BLaER1 treated with 17β-estradiol and CSF1 and Interleukin-3, amounts not matched to agents 10 nM and 100 nM (cell line): ENCODE measurements at regions not wholly inside any gene's neighbourhood (a gene's known extent, or its start where the extent isn't known, plus 50 kb on each side); places are given as distances from the start of the nearest gene placed in this dataset.

Source experiments
- H3K27ac ChIP-seq, 11 experiments: shearing (Covaris generic); formaldehyde crosslinking; 2 replicates each; pipeline ENCODE4 v1.8.1; 2022
- H3K27me3 ChIP-seq, 11 experiments: shearing (Covaris generic); formaldehyde crosslinking; 2 replicates each; pipeline ENCODE4 v1.8.1; 2022
- H3K36me3 ChIP-seq, 11 experiments: shearing (Covaris generic); formaldehyde crosslinking; 2 replicates each; pipeline ENCODE4 v1.8.1; 2022
- H3K4me1 ChIP-seq, 10 experiments: shearing (Covaris generic); formaldehyde crosslinking; 2 replicates each; pipeline ENCODE4 v1.8.1; 2022
- H3K4me2 ChIP-seq, 11 experiments: shearing (Covaris generic); formaldehyde crosslinking; 2 replicates each; pipeline ENCODE4 v1.8.1; 2022
- H3K4me3 ChIP-seq, 10 experiments: shearing (Covaris generic); formaldehyde crosslinking; 2 replicates each; pipeline ENCODE4 v1.8.1; 2022
- H3K9ac ChIP-seq, 11 experiments: shearing (Covaris generic); formaldehyde crosslinking; 2 replicates each; pipeline ENCODE4 v1.8.1; 2022
- H3K9me3 ChIP-seq, 11 experiments: shearing (Covaris generic); formaldehyde crosslinking; replicated peaks in 1 of 11; 2 replicates each; pipeline ENCODE4 v1.8.1; 2022
- H4K20me1 ChIP-seq, 11 experiments: shearing (Covaris generic); formaldehyde crosslinking; 2 replicates each; pipeline ENCODE4 v1.8.1; 2022
- Cebpa-rat ChIP-seq, 11 experiments: shearing (Covaris generic); IDR thresholded peaks; 2 replicates each; pipeline ENCODE4 v1.8.1; 2022

DNA sequence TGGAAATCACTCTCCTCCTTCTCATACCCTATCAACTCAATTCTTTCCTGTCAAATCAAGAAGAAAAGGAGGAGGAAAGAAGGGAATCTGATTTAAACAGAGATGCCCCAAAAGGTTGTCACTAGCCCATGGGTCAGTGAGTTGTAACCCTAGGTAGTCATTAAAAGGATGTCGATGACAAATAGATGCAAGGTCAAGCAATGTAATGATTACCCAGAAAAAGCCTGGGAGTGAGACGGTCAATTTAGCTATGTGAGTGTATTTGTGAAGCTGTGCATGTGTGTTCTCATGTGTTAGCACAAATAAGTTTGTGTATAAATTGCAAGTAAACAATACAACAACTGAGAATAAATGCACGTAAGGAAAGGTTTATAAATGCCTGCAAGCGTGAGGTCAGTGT is 190.5 kb upstream of the PMFBP1 start:
- TF ChIP-seq Cebpa-rat (IDR thresholded peaks at IDR 0.05) = no peak

GRCh38 chr16:72357910-72358309 is 186.0 kb upstream of the PMFBP1 start:
- no peaks in the 10 kb centered on the region for H3K36me3 ChIP-seq
- TF ChIP-seq Cebpa-rat (IDR thresholded peaks at IDR 0.05) = no peak
- H3K27ac ChIP-seq = no peak overlapping the region
- H3K27me3 ChIP-seq = no peaks in the 10 kb centered on the region
- H3K9me3 ChIP-seq = 0 out of 22 replicates have a peak, but pooled peaks cover 0 to 3% (median 0%) of the 10 kb centered on the region in 11 experiments
- peaks cover 0 to 7% (median 0%) of the 10 kb centered on the region in 10 experiments; a peak in 2 of 20 replicates for H3K4me1 ChIP-seq
- H3K9ac ChIP-seq = no peak overlapping the region
- H3K4me3 ChIP-seq = no peak overlapping the region
- H4K20me1 ChIP-seq = no peaks in the 10 kb centered on the region; a peak in 1 of 22 replicates
- H3K4me2 ChIP-seq = no peak overlapping the region

More for the DNA sequence above, 190.5 kb upstream of the PMFBP1 start:
- Histone ChIP-seq H4K20me1 (no peaks in the 10 kb centered on the region; a peak in 1 of 22 replicates), H3K4me1 (peaks cover 0 to 8% (median 0%) of the 10 kb centered on the region in 10 experiments; a peak in 1 of 20 replicates), H3K27ac (no peak overlapping the region), H3K9me3 (peaks cover 7 to 21% (median 14%) of the 10 kb centered on the region in 11 experiments; a peak in 19 of 22 replicates), H3K36me3 (no peaks in the 10 kb centered on the region), H3K4me3 (no peak overlapping the region), H3K4me2 (no peak overlapping the region), H3K27me3 (no peaks in the 10 kb centered on the region), H3K9ac (no peak overlapping the region)

DNA sequence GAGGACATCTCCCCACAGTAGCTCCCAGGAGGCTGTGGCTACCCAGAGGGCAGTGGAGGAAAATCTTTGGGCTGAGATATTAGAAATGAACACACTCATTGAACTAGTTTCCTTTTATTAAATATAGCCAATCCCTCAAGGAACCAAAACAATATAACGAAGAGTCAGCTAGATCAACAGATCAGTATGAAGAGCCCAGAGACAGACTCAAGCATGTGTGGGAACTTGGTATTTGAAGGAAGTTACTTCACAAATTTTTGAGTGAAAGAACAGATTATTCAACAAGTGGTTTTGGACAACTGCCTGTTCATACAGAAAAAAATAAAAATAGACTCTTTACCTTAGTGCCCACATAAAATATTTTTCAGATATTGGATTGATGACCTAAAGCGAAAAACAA is 183.6 kb upstream of the PMFBP1 start:
- Histone ChIP-seq H3K4me3 (no peak overlapping the region), H3K4me2 (0 out of 22 replicates have a peak overlapping the region, but pooled peaks of 1 of the 11 experiments have one; percentile 4)

DNA sequence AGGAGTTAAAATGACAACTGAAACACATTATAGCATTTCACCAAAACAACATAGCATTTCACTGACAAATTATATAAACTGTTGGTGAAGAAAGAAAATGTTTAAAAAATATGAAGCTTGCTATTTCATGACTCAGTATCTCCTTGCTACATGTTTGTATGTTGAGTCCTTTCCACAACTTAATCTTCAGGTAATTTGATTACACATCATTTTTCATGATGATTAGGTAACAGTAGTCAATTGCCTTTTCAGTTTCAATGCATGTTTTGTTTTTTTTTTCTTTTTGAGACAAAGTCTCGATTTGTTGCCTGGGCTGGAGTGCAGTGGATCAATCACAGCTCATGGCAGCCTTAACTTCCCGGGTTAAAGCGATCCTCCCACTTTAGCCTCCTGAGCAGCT is 177.8 kb upstream of the PMFBP1 start:
- 0 out of 22 replicates have a peak, but pooled peaks cover 0 to 3% (median 0%) of the 10 kb centered on the region in 11 experiments for H3K9me3 ChIP-seq
- no peak overlapping the region for H3K4me3 ChIP-seq
- TF ChIP-seq Cebpa-rat (IDR thresholded peaks at IDR 0.05) = no peak
- H3K36me3 ChIP-seq = peaks cover 0 to 6% (median 0%) of the 10 kb centered on the region in 11 experiments; a peak in 3 of 22 replicates
- no peaks in the 10 kb centered on the region for H3K27me3 ChIP-seq
- no peak overlapping the region for H3K27ac ChIP-seq
- no peaks in the 10 kb centered on the region for H4K20me1 ChIP-seq
- no peak overlapping the region for H3K4me2 ChIP-seq
- H3K9ac ChIP-seq = no peak overlapping the region
- 0 out of 20 replicates have a peak, but pooled peaks cover 0 to 4% (median 0%) of the 10 kb centered on the region in 10 experiments for H3K4me1 ChIP-seq

More for the DNA sequence above, 183.6 kb upstream of the PMFBP1 start:
- Histone ChIP-seq H3K27ac (no peak overlapping the region), H3K9ac (no peak overlapping the region), H4K20me1 (no peaks in the 10 kb centered on the region), H3K27me3 (no peaks in the 10 kb centered on the region), H3K4me1 (peaks cover 0 to 5% (median 0%) of the 10 kb centered on the region in 10 experiments; a peak in 1 of 20 replicates), H3K9me3 (0 out of 22 replicates have a peak, but pooled peaks cover 0 to 3% (median 0%) of the 10 kb centered on the region in 11 experiments), H3K36me3 (no peaks in the 10 kb centered on the region)
- TF ChIP-seq Cebpa-rat (IDR thresholded peaks at IDR 0.05) = no peak

- no peaks in the 10 kb centered on the region for H3K27me3 ChIP-seq
- H3K9me3 ChIP-seq = peaks cover 15 to 59% (median 32%) of the 10 kb centered on the region in 11 experiments; a peak in 21 of 22 replicates
- H3K4me1 ChIP-seq = peaks cover 0 to 4% (median 0%) of the 10 kb centered on the region in 10 experiments; a peak in 1 of 20 replicates
- peaks cover 0 to 21% (median 8%) of the 10 kb centered on the region in 11 experiments; a peak in 14 of 22 replicates for H3K36me3 ChIP-seq
- H3K4me2 ChIP-seq = no peak overlapping the region
- no peak overlapping the region for H3K4me3 ChIP-seq
- no peak overlapping the region for H3K9ac ChIP-seq
- no peak for TF ChIP-seq Cebpa-rat (IDR thresholded peaks at IDR 0.05)
- no peak overlapping the region for H3K27ac ChIP-seq
- H4K20me1 ChIP-seq = no peaks in the 10 kb centered on the region
Measured at GRCh38 chr16:72332926-72333325, 161.0 kb upstream of the PMFBP1 start.

DNA sequence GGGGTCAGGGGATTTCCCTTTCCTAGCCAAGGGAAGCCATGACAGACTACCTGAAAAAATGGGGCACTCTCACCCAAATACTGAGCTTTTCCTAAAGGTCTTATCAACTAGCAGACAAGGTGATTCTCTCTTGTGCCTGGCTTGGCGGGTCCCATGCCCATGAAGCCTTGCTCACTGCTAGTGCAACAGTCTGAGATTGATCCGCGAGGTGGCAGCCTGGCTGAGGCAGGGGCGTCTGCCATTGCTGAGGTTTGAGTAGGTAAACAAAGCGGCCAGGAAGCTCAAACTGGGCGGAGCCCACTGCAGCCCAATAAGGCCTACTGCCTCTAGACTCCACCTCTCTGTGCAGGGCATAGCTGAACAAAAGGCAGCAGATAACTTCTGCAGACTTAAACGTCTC is 152.6 kb upstream of the PMFBP1 start:
- Histone ChIP-seq H3K36me3 (peaks cover 5 to 29% (median 16%) of the 10 kb centered on the region in 11 experiments), H3K27ac (no peak overlapping the region), H3K9me3 (peaks cover 30 to 69% (median 49%) of the 10 kb centered on the region in 11 experiments), H3K4me2 (no peak overlapping the region), H3K9ac (no peak overlapping the region), H3K4me3 (no peak overlapping the region), H3K27me3 (no peaks in the 10 kb centered on the region), H4K20me1 (no peaks in the 10 kb centered on the region), H3K4me1 (peaks cover 0 to 4% (median 0%) of the 10 kb centered on the region in 10 experiments; a peak in 1 of 20 replicates)
- TF ChIP-seq Cebpa-rat (IDR thresholded peaks at IDR 0.05) = no peak

DNA sequence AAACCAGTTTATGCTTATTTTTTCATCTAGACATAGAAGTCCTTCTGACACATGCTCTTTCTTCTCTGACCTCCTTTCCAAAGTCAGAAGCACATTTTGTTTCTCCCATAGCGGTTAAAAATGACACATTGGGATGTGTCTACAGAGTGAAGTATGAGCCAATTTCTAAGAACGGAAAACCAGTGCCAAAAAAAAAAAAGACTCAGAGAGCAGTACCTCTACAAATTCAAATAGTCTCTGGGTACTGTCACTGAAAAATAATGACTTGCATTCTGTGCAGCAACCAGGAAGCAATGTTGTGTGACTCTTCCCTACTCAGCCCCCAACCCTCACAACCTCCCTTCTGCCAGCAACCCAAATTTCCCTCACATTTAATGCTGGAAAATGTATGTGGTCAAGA is 145.5 kb upstream of the PMFBP1 start:
- Histone ChIP-seq H3K27me3 (no peaks in the 10 kb centered on the region), H3K27ac (no peak overlapping the region), H3K4me3 (no peak overlapping the region), H3K4me2 (no peak overlapping the region), H3K9me3 (peaks cover 31 to 45% (median 38%) of the 10 kb centered on the region in 11 experiments), H3K36me3 (peaks cover 12 to 29% (median 20%) of the 10 kb centered on the region in 11 experiments; a peak in 21 of 22 replicates), H3K4me1 (peaks cover 0 to 16% (median 12%) of the 10 kb centered on the region in 10 experiments; a peak in 14 of 20 replicates), H3K9ac (no peak overlapping the region), H4K20me1 (no peaks in the 10 kb centered on the region)
- TF ChIP-seq Cebpa-rat (IDR thresholded peaks at IDR 0.05) = no peak

- Histone ChIP-seq H4K20me1 (no peaks in the 10 kb centered on the region), H3K27ac (no peak overlapping the region), H3K9me3 (peaks cover 9 to 34% (median 17%) of the 10 kb centered on the region in 11 experiments), H3K9ac (no peak overlapping the region), H3K36me3 (peaks cover 0 to 3% (median 2%) of the 10 kb centered on the region in 11 experiments; a peak in 4 of 22 replicates), H3K4me1 (peaks cover 0 to 16% (median 12%) of the 10 kb centered on the region in 10 experiments; a peak in 14 of 20 replicates), H3K27me3 (no peaks in the 10 kb centered on the region), H3K4me3 (no peak overlapping the region), H3K4me2 (no peak overlapping the region)
- no peak for TF ChIP-seq Cebpa-rat (IDR thresholded peaks at IDR 0.05)
Measured at GRCh38 chr16:72313903-72314302, 141.9 kb upstream of the PMFBP1 start.

DNA sequence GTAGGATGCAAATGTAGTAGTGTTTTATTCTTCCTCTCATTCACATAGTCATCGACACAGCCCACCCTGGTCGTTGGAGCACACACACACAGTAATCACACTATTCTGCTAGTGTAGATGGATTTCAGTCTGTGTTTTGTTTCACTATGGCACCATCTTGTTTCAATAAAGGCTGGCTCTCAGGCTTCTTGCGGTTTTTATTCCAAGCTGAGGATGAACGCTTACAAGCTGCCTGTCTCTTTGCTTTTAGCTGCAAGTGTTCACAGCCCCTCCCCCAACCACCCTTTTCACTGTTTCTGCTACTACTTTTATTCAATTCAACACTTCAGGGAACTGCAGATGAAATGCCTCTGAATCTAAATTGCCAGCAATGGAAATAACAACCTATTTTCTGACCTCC is 140.9 kb upstream of the PMFBP1 start:
- H3K9ac ChIP-seq = no peak overlapping the region
- H3K36me3 ChIP-seq = no peaks in the 10 kb centered on the region
- no peaks in the 10 kb centered on the region for H3K27me3 ChIP-seq
- no peaks in the 10 kb centered on the region for H4K20me1 ChIP-seq
- no peak overlapping the region for H3K4me3 ChIP-seq
- TF ChIP-seq Cebpa-rat (IDR thresholded peaks at IDR 0.05) = no peak
- no peak overlapping the region for H3K27ac ChIP-seq
- peaks cover 9 to 28% (median 16%) of the 10 kb centered on the region in 11 experiments; a peak in 20 of 22 replicates for H3K9me3 ChIP-seq
- peaks cover 0 to 16% (median 12%) of the 10 kb centered on the region in 10 experiments; a peak in 14 of 20 replicates for H3K4me1 ChIP-seq
- H3K4me2 ChIP-seq = no peak overlapping the region
